Activated T-cell treated with anti-CD3 and anti-CD28 coated beads, Interleukin-2, amount 50 U/mL, for 1 hour (primary cell): ENCODE measurements at regions not wholly inside any gene's neighbourhood (a gene's known extent, or its start where the extent isn't known, plus 50 kb on each side); places are given as distances from the start of the nearest gene placed in this dataset.
"Not testable (repeated sequence)": the region's sequence is repeated elsewhere in the genome, so short reads cannot be mapped to it uniquely, and the experiment has no call there.

Experiments used
- DNase-seq: peaks from one replicate; pipeline ENCODE4 v3.0.0-alpha.2; 2020

- DNase-seq: not testable (repeated sequence)
Measured at GRCh38 chr3:59170166-59170565, 120.3 kb upstream of the CFAP20DC start.

DNA sequence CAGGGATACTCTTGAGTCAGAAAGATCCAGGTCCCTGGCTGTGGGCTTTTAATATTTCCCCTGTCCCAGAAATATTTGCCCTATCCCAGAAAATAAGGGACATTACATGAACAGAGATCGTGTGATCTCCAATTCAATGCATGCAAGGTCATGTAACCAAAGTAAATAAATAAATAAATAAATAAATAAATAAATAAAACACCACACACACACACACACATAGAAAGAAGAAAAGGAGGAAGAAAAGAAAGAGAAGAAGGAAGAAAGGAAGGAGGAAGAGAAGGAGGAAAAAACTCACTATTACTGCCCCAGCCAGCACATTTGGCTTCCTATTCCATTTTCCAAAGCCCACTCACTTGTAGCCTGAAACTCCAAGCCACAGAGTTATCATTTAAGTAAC lies 117.9 kb upstream of the CFAP20DC start:
- DNase-seq: no peak

GRCh38 chr3:59163953-59164352 lies 114.1 kb upstream of the CFAP20DC start:
- no peak for DNase-seq

DNA sequence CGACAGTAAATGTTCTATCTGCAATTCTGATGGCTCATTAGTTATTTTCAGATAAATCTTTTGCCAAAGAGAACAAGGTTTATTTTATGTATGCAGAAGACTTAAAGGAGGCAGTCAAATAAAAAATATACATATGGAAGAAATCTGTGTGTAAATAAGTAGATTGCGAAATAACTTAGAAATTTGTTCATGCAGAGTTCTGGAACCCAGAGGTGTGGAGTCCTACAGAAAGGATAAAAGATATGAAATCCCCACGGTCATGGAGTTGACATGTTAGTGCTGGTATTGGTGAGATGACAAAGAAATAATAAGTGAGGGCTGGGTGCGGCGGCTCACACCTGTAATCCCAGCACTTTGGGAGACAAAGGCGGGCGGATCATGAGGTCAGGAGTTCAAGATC lies 111.2 kb upstream of the CFAP20DC start:
- DNase-seq: no peak

DNA sequence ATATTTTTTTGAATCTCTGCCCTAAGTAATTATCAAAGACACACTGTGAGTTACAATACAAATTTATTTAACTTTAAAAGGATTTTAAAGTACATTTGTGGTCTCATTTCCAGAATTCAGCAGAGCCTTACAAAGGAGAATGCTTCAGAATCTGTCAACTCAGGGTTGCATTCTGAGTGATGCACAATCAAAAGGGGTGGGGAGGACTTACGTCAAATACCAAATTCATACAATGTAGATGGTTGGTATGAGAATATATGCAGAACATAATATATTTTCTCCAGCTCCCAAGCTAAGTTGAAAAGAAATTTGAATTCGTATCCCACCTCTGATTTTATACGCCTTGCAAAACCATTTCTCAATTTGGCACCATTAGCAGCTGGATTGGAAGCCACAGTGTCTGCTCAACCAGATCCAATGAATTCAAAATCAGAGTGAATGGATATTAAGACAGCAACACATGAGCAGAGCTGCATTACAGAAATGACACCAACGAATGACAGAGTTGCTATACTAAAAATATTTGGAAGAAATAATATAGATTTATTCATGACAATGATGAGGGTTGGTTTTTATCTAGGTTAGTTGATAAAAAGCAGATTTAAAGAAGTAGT lies 110.4 kb upstream of the CFAP20DC start:
- DNase-seq: no peak

DNA sequence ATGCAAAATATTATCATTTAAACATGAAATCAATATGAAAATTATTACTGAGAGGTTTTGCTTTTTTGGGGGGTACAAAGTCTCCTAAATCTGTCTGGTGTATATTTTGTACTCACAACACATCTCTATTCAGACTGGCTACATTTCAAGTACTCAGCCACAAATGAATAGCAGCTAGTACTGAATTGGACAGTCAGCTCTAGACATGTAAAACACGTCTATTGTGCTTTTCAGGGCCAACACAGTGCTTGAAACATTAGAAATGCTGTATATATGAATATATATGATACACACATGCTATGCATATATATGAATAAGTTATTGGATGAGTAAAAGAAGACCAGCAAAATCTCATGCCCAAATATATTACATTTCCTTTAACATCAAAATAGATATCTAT lies 103.8 kb upstream of the CFAP20DC start:
- no peak for DNase-seq

DNA sequence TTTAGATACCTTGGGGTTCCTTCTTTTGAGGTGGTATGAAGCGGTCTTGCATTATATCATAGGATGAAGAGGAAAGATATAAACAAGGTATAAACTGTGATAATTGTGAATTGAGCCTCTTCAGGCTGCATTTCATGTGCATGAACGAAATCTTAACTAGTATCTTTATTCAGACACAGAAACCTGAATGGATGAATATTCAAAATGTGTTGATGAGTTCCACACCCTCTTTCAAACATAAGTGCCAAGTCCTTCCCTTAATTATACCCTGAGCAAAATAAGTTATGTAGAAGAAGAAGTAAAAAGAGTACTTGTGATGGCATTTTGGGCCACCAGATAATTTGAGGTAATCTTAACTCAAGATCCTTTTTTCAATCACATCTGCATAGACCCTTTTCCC lies 103.1 kb upstream of the CFAP20DC start:
- DNase-seq: no peak

- no peak for DNase-seq
Measured at GRCh38 chr3:59150039-59150438, 100.2 kb upstream of the CFAP20DC start.

GRCh38 chr3:59149166-59149565 lies 99.3 kb upstream of the CFAP20DC start:
- no peak for DNase-seq

DNA sequence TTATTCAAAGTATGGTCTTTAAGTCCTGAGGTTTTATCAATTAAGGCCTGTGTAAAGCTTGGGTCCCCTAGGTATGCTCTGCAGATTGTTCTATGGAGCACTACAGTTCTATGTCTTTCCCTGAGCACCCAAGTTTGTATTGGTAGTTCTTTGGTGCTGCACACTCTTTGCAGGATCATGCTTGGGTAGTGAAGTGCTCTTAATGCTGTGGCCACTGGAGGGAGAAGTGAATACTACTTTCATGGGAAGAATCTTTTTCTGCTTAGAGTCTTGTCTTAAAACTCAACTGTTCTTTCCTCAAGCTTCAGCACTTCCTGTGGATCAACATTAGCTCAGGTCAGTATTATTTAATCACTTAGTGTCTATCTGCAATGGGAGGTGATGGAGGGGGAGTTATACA lies 93.6 kb upstream of the CFAP20DC start:
- no peak for DNase-seq

DNA sequence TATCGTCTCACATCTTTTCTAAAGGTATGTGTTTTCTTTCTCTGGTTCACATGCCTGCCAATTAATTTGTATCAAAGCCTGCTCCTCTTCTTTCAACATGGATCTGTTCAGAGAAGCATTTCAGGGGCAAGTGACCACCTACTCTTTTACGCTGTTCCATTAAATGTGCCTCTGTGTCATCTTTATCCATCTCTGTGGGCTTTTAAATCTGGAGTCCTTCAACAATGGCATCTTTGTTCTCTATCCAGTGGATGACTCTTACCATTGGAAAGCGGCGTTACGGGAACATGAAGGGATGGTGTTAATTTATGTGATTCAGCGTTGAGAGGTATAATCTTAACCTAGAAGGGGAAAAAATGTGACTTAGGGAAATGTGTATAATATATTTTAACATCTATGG lies 92.7 kb upstream of the CFAP20DC start:
- DNase-seq: no peak

- DNase-seq: no peak
Measured at GRCh38 chr3:59138966-59139365, 89.1 kb upstream of the CFAP20DC start.

- no peak for DNase-seq
Measured at GRCh38 chr3:59137415-59137814, 87.6 kb upstream of the CFAP20DC start.

DNA sequence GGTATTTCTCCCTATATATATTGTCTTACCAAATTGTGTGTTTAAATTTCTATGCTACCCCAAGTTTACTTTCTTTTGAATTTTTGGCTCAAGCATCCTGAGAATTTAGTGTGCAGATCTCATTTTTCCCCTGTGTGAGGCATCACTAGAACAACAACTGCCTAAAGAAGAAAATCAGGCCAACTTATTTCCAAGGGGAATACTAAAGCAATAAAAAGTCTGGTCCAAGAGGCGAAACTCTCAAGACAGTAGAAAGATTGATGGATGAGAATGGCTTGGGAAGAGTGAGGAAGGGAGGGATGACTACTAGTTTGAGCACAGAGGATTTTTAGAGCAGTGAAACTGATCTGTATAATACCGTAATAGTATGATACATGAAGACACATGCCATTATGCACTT lies 86.3 kb upstream of the CFAP20DC start:
- DNase-seq: no peak

DNA sequence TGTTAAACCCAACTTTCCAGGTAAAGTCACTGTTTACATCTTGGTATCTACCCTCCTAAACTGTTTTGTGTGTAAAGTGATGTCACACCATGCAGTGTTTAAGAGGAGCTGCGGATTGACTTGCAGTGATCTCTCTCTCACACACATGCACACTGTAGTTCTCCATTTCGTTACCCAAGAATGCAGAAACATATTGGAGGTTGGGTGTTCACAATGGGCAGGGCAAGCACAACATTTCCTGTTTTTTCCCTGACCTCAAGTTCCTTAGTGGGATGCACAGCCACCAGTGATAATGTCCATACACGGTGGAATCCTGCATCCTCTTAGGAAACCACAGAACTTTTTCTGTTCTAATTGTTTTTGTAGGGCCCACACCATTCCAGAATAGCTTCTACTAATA lies 85.3 kb upstream of the CFAP20DC start:
- no peak for DNase-seq

- DNase-seq: no peak
Measured at GRCh38 chr3:59133311-59133710, 83.5 kb upstream of the CFAP20DC start.

- DNase-seq: no peak
Measured at GRCh38 chr3:59131016-59131766, 81.4 kb upstream of the CFAP20DC start.

GRCh38 chr3:59128685-59129084 lies 78.9 kb upstream of the CFAP20DC start:
- DNase-seq: no peak

DNA sequence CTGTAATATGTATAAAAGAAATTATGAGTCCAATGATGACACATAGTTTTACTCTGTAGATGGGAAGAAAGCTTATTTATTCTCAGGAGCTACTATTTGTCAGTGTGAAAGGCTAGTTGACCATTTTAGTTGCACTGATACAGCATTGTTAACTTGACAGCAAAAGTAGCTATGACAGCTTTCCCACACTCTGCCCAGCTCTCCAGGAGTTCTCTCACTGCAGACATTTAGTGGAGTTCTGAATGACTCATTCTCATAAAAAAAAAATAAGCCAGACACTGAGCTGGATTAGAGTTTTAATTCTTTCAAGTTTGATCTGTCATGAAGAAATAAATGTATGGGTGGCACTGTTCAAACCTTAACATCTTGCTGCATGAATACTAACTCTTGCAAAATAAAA lies 77.2 kb upstream of the CFAP20DC start:
- DNase-seq: no peak

- DNase-seq: no peak
Measured at GRCh38 chr3:59126446-59126845, 76.6 kb upstream of the CFAP20DC start.

GRCh38 chr3:59121346-59122144 lies 71.7 kb upstream of the CFAP20DC start:
- no peak for DNase-seq

- no peak for DNase-seq
Measured at GRCh38 chr3:59118928-59119327, 69.1 kb upstream of the CFAP20DC start.

GRCh38 chr3:59117396-59117795 lies 67.6 kb upstream of the CFAP20DC start:
- no peak for DNase-seq

DNA sequence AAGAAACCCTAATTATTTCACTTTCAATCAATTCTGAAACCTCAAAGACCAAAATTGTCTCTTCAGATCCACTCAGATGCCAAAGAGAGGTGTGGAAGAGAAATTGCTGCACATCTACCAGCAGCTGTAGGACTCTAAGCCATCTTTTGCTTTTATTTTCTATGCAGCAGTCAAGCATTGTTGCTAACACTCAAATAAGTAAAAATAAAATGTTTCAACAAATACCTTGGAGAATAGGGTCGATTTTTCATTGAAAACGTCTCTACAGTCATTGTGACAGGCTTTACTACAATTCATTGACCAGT lies 66.4 kb upstream of the CFAP20DC start:
- DNase-seq: no peak
